ENCODE measurements at regions not wholly inside any gene's neighbourhood (a gene's known extent, or its start where the extent isn't known, plus 50 kb on each side); places are given as distances from the start of the nearest gene placed in this dataset.

- no peak for TF ChIP-seq POLR2AphosphoS5 (IDR thresholded peaks at IDR 0.05)
- TF ChIP-seq, protein P1, sequence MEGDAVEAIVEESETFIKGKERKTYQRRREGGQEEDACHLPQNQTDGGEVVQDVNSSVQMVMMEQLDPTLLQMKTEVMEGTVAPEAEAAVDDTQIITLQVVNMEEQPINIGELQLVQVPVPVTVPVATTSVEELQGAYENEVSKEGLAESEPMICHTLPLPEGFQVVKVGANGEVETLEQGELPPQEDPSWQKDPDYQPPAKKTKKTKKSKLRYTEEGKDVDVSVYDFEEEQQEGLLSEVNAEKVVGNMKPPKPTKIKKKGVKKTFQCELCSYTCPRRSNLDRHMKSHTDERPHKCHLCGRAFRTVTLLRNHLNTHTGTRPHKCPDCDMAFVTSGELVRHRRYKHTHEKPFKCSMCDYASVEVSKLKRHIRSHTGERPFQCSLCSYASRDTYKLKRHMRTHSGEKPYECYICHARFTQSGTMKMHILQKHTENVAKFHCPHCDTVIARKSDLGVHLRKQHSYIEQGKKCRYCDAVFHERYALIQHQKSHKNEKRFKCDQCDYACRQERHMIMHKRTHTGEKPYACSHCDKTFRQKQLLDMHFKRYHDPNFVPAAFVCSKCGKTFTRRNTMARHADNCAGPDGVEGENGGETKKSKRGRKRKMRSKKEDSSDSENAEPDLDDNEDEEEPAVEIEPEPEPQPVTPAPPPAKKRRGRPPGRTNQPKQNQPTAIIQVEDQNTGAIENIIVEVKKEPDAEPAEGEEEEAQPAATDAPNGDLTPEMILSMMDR (IDR thresholded peaks at IDR 0.05): no peak
- no peak for TF ChIP-seq POLR2A (IDR thresholded peaks at IDR 0.05)
Observed at GRCh38 chrX:138082896-138083295, 517.0 kb downstream of the ZIC3 start.
